ENCODE measurements at regions not wholly inside any gene's neighbourhood (a gene's known extent, or its start where the extent isn't known, plus 50 kb on each side); places are given as distances from the start of the nearest gene placed in this dataset.

DNA sequence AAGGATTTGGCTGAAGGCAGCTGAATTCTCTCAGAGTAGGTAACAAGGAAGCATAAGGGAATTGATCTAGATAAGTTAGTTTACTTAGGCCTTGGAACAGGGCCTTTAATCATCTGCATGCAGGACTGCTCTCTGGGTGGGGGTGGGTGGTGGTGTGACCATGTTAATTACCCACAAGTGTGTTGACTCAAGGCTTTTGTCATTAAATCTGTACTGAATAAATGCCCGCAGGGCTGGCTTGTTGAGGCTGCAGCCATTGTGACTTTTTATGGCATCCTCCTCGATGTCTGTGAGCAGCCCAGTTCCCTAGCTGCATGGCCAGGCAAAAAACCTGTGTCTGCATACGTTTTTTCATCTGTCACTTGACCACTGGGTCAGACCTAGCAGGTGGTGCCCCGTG lies 63.5 kb upstream of the ASCC3 start:
- DNase-seq = no peak

DNA sequence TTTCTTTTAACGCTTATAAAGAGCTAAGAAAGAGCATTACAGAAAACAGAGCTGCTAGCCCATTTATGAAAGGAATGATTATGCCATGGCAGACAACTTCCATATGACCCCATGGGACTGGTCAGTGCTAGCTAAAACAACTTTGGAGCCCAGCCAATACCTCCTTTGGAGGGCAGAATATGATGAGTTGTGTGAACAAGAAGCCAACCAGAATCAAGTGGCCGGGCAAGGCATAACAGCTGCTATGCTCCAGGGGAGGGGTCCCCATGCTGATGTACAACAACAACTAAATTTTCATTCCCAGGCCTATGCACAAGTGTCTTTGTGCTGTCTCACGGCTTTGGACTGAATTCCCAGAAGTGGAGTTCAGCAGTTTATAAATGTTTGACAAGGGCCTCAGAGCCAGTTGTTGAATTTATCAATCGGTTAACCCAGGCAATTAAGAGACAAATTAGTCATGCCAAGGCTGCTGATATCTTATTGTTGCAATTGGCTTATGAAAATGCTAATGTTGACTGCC lies 65.0 kb upstream of the ASCC3 start:
- no peak for DNase-seq

DNA sequence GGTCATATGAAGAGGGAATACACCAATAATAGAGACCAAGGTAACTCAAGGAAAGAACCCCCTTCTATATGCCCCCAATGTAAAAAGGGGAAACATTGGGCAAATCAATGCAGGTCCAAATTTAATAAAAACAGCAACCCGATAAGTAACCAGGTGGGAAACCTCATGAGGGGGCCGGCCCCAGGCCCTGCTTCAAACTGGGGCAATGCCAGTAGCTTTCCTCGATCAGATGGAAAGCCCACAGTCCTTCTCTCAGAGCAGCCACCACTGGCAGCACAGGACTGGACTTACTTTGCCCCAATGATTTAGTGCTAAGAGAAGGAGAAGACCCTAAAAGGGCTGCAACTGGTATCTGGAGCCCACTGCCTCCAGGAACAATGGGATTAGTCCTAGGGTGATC lies 65.6 kb upstream of the ASCC3 start:
- no peak for DNase-seq

DNA sequence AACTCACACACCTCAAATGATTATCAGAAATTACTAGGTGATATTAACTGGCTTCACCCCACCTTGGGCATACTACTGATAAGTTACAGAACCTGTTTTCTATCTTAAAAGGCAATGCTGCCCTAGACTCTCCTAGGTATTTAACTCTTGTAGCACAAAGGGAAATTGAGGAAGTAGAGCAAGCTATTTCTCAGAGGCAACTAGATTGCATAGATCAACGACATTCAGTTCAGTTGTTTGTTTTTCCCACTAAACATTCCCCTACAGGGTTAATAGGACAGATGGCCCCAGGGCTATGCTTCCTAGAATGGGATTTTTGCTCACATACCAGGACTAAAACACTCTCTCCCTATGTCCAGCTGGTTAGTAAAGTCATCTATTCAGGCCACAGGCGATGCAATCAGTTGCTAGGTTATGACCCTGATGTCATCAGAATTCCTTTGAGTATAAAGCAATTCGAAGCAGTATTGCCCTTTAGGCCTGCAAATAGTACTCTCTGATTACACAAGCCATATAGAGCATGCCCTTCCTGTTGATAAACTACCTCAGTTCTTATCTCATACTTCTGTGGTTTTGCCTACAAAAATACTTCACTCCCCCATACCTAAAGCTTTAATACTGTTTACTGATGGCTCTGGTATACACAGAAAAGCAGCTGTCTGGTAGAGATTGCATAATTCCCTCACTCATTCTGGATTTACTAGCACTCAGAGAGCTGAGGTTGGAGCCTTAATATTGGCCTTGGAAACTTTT lies 67.4 kb upstream of the ASCC3 start:
- DNase-seq = no peak

DNA sequence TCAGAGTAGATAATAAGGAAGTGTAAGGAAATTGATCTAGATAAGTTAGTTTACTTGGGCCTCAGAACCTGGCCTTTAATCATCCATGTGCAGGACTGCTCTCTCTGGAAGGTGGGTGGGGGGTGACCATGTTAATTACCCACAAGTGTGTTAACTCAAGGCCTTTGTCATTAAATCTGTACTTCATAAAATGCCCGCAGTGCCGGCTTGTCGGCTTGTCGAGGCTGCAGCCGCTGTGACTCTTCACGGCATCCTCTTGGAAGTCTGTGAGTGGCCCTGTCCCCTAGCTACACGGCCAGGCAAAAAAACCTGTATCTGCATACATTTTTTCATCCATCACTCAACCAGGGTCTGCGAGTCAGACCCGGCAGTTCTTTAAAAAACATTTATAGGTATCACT lies 70.9 kb upstream of the ASCC3 start:
- no peak for DNase-seq

DNA sequence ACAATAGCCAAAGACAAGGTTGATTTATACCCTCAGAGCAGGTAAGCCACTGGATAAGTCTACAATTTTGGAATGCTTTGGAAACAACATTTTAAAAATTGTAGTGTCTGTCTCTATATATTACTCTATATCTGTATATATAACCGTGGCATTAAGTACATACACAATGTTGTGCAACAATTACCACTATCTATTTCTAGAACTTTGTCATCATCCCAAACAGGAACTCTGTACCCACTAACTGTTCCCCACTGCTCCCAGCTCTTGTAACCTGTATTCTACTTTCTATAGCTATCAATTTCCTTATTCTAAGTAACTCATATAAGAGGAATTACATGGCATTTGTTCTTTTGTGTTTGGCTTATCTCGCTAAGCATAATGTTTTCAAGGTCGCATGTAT lies 78.2 kb upstream of the ASCC3 start:
- DNase-seq = no peak

DNA sequence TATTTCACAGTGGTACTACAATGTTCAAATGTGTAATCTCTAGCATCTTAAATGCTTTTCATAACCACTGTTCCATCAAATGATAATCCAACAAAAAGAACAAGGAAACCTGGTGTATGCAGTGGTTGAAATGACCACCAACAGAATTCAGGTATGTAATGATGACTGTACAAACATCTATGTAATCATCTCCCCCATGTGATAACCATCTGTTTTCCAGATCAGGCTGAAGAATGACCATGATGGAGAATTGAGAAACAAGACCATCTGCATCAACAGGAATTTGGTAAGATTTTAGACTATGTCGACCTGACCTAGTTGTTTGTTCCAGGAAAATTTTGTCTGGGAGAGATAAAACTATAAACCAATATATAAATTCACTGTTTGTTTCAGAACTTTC lies 81.3 kb upstream of the ASCC3 start:
- no peak for DNase-seq

DNA sequence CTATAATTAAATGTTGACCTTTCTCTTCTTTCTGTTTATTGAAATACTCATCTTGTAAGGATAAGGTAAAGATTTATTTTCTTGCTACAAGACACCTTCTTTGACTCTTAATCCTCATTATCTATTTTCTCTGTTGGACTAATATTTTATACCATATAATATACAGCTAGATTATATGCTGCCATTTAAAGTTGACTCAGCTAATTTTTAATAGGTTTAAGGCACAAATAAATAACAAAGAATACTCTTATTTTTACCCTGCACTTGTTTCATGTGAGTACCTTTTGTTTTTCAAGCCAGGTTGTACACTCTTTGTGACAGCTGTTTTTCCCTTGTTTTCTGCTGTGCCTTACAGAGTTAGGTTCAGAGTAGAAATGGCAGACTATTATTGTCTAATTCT lies 83.9 kb upstream of the ASCC3 start:
- no peak for DNase-seq

DNA sequence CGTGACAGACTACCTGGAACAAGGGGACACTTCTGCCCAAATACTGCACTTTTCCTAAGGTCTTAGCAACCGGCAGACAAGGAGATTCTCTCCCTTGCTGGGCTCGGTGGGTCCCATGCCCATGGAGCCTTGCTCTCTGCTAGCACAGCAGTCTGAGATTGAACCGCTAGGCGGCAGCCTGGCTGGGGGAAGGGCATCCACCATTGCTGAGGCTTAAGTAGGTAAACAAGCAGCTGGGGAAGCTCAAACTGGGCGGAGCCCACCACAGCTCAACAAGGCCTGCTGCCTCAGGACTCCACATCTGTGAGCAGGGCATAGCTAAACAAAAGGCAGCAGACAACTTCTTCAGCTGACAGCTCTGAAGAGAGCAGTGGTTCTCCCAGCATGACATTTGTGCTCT lies 87.8 kb upstream of the ASCC3 start:
- DNase-seq = no peak

DNA sequence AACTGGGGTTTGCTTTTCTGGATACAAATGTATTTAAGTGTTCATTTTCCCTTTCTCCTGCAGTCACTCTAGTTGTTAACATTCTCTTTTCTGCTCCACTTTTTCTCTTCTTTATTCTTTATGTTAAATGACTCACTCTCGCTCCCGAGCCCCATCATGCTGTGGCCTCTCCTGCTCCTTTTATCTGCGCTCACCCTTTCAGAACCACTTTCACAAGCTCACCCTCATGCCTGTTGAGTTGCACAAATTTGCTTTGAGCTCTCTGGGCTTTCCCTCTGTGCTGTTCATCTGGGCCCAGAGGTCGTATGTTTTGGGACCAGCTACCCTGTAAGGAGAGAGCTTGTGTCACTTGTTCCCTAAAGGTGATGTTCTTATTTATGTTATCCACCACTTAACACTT lies 98.1 kb upstream of the ASCC3 start:
- DNase-seq = no peak

DNA sequence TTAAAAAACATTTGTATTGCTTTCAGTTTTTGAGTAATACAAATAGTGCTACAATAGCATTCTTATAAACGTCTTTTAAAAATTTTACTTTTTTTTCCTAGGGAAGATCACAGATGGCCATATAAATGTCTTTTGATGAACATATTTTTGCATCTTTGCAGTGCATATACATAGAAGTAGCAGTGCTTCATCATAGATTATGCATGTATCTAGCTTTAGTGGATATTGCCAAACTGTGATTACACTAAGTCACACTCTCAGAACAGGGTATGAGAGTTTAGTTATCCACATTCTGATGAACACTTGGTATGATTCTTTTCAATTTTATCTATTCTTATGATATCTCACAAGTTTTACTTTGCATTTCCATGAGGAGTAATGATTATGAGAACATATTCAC lies 99.8 kb upstream of the ASCC3 start:
- DNase-seq = no peak

DNA sequence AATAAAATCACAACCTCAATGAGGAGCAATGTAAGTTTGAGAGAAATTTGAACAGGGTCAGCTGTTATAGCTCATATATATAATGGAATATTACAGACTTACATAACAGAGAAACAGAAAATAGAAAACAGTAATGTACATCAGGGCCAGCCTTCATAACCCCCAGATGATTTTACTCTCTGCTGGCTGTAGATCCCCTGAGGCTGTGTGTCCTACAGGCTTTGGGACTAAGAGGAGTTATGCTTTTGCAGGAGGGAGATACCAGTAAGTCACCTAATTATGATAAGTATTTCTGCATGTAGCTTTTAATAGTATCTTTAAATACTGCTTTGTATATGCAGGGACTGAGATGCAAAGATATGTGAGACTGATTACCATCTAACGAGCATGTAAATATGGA lies 105.8 kb upstream of the ASCC3 start:
- no peak for DNase-seq

DNA sequence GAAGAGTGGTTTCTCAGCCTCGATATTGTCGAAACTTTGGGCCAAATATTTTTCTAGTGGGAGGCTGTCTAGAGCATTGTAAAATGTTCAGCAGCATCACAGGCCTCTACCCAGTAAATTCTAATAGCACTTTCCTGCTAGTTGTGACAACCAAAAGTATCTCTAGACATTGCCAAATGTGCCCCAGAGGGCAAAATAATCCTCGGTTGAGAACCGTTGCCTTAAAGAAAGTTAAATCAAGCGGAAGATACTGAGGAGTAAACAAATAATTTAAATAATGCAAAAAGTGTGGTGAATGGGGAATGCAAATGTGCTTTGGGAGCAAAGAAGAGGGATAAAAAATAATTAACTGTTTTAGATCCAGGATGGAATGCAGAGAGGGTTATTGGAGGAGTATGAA lies 106.4 kb upstream of the ASCC3 start:
- no peak for DNase-seq

DNA sequence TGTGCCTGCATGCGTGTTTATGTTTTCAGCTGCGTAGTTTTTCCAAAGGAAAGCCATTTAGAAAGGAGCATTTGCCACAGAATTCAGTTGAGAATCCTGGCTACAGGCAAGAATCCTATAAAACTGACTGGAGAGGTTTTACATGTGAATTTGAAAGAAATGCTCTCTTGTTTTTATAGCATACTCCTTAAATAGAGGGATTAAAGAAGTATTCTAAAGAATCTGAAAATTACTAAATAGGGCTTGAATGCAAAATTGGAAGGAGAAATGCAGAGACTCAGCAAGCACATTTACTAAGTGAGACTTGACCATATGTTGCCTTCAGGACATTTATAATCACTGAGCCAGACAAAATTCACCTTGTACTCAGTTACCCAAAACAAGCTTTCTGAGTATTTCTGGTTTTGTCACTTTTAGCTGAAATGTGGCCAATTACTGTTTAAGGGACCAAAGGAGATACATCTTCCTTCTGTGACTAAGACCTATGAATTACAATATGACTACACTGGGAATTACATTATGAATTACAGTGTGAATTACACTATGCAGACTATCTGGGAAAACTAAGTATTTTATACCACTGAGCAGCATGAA lies 107.4 kb upstream of the ASCC3 start:
- DNase-seq = no peak

DNA sequence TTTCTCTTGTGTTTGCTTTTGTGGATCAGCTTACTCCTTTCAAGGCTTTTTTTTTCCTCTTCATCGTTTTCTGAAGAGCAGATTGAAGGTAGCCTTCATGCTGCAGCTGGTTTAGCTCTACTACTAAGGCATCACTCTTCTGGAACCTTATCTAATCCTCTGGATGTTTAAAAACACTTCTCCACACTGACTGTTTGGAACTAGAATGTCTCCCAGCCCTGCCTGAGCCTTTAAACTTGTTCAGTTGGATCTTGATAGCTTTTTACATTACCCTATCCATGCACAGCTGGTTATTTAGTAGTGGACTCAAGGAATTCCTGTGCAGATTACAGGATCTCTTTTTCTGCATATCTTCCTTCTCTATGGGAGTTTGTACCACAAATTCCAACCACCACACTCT lies 108.9 kb upstream of the ASCC3 start:
- no peak for DNase-seq

DNA sequence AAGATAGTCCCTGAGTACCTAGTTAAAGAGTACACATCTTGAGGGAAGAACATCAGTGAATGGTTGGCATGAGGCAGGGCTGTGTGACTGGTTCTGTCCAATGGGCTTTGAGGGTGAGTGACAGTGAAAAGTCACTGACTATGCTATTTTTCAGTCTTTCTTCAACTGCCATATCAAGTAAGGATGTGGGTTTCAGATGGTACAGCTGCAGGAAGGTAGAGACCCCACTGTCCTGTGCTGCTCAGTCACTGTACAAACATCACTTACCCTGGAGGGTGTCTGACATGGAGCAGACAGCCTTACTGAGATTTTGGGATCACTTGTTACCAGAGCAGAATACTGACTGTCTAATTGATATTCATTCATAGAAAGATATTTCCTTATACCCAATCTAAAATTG lies 115.3 kb upstream of the ASCC3 start:
- no peak for DNase-seq

DNA sequence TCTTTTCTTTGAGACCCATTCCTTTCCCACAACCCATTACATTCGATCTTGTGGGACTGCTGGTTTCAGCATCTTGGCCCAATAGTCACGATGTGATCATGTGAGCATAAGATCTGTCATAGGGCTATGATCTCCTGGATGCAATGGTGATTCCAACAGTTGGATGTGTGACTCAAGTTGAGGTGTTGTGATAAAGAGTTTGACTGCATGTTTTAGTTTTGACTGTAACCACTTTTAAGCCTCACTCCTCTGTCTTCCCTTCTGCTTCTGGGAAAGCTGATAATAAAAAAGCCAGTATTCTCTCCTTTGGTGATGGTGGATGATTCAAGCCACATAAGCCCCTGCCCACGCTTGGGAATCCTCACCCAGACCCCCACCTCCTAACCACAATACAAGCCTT lies 117.0 kb upstream of the ASCC3 start:
- DNase-seq = no peak

DNA sequence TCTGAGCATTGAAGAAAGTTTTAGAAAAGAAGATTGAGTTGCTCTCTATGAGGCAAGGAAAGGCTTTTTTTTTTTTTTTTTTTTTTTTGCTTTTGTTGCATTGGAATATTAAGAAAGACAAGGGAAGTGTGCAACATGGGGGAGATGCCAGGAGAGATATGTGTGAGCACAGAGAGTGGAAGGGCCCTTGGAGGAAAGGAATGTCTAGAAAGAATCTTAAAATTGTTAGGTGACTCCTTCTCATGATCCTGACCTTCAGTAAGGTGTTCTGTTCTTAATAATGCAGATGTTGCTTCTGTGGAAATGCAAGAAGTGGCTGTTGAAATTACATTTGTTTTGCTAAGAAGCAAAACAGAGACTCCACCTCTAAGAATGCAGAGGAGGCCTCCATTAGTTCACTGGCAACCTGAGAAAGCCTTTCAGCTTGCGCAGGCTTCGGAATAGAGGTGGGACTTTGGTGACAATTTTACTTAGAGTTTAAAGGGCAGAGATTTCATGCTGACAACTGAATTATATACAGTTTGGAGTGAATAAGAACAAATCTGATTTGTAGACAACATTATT lies 118.0 kb upstream of the ASCC3 start:
- no peak for DNase-seq

DNA sequence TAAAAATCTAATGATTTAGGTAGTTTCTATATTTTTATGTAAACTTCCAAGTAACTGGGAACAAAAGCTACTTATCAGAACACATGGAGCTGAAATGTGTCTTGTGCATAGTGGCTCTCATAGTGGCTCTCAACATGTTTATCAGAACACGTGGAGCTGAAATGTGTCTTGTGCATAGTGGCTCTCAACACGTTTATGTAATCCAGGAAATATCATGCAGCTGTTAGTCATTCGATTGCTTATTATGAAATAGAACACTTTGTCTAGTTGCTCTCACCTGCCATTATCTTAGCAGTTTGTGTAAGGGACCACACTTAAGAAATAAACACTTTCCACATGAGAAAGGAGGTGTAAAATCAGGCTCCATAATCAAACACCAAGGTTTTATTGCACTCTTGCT lies 119.2 kb upstream of the ASCC3 start:
- DNase-seq = no peak

DNA sequence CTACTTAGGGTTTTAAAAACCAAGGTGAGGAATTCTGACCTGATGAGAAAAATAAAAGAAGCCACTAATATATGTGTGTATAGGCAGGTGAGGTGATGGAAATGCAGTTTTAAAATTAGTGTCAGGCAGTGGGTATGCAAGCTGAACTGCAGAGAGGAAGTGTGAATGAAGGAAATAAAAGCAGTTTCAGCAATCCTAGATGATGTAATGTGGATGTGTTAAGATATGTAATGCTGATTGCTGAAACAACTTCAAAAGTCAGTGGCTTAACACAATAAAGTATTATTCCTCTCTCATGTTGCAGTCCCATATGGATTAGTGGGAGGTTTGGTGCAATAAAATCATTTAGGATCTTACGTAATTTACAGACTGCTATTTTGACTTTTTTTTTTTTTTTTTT lies 119.9 kb upstream of the ASCC3 start:
- DNase-seq = no peak

DNA sequence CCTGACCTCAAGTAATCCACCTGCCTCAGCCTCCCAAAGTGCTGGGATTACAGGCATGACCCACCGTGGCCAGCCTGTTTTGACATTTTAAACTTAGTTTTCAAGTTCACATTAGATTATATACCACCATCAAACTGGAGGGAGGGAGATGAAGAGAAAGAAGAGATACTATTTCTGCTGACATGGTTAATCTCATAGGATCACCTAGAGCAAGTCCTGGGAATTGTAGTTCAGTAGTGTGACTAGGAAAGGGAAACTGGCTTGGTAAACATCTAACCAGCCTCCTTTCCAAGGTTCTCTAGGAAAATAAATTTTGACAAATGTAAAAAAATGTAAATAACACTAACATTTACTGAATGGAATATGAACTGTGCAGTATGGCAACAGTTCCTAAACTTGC lies 120.5 kb upstream of the ASCC3 start:
- DNase-seq = no peak

DNA sequence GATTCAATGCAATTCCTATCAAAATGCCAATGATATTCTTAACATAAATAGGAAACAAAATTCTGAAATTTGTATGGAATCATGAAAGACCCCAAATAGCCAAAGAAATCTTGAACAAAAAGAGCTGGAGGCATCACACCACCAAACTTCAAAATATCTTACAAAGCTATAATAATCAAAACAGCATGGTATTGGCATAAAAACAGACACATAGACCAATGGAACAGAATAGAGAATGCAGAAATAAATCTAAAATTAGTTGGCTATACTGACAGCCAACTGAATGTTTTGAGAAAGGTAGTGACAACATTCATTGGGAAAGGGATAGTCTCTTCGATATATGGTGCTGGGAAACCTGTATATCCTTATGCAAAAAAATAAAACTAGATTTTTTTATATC lies 121.9 kb upstream of the ASCC3 start:
- DNase-seq = no peak

DNA sequence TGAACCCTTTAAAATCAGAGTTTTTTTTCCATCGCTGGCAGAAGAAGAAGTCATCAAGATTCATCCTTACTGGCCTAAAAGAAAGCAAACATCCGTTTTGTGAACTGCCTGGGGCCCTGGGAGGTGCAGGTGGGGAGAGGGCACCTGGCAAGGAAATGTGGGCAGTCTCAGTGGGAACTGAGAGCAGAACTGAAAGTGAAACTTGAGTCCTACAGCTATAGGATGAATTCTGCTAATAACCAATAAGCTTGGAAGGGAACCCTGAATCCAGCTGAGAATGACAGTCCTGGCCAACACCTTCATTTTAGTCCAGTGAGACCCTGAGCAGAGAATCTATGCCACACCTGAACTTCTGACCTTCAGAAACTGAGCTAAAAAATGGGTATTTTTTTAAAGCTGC lies 130.1 kb upstream of the ASCC3 start:
- no peak for DNase-seq

DNA sequence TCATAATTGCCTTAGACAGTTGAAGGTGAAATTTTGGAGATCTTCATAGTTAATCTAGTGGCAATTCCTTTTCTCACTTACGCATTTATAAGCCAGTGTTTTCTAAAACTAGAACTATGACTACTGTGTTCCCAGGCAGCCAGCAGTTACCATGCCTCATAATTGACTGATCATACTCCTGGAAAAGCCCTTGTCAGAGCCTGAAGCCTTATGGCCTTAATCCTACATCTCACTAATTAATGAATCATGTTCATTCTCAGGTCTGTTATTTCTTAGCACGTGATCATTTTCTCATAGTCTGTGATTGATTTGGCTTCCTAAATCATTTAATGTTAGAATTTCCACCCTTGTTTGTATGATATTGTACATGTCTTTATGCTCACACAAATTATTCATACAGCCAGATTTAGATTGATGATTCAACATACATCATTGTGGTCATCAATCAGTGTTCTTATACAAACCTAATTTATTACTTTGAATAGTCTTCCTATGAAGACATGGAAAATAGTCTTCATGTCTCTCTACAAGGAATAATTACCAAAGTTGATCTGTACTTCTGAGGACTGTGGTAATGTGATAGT lies 132.6 kb upstream of the ASCC3 start:
- no peak for DNase-seq
